NCI-H187 (cell line): ENCODE measurements at regions not wholly inside any gene's neighbourhood (a gene's known extent, or its start where the extent isn't known, plus 50 kb on each side); places are given as distances from the start of the nearest gene placed in this dataset.
"Not testable (repeated sequence)": the region's sequence is repeated elsewhere in the genome, so short reads cannot be mapped to it uniquely, and the experiment has no call there.

ENCODE experiments used
- DNase-seq, 2 experiments: peaks; one replicate each; lab custom pipeline; 2025; lab: John Stamatoyannopoulos, UW

DNA sequence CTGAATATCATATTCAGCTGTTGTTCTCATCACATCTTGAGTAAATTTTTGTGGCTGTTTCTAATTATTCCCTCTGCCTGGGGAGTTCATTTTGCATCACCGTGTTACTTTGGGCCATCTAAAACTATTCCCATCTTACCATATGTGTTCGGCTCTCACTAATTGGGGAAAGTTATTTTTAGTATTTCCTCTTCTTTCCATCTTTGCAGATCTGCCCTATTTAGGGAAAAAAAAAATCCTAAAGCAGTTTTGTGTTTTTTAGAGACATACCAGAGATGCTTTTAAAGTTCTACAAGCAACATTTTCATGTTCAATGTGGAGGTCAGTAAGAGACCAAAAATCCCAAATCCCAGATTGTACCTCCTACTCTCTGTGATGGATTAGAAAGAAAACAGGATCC lies 111.3 kb upstream of the NDUFV2 start:
- DNase-seq: no peak

- DNase-seq: not testable (repeated sequence)
These were observed 110.0 kb upstream of the NDUFV2 start for GRCh38 chr18:8992500-8992899.

GRCh38 chr18:8994603-8995002 lies 107.9 kb upstream of the NDUFV2 start:
- no peak for DNase-seq

- DNase-seq: no peak
These were observed 107.4 kb upstream of the NDUFV2 start for GRCh38 chr18:8995096-8995495.

DNA sequence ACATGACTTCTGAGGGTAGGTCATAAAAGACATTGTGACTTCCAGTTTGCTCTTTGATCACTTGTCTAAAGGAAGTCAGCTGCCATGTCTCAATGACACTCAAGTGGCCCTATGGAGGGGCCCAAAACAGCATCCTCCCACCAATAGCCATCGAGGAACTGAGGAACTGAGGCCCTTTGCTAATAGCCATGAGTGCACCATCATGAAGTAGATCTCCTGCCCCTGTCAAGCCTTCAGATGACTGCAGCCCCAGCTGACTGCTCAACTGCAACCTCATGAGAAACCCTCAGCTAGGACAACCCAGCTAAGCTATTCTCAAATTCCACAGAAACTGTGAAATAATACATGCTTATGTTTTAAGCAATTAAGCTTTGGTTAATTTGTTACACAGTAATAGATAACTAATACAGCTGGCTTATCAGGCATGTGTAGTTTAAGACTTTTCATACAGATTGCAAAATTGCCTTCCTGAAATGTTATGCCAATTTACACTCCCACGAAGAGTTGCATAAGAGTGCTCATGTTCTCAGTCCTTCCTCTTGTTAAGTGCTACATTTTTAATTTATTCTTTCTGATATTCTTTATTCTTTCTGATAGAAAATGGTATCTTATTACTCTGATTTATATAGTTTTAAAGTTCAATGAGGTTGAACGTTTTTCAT lies 105.6 kb upstream of the NDUFV2 start:
- DNase-seq: no peak

- no peak for DNase-seq
These were observed 104.9 kb upstream of the NDUFV2 start for GRCh38 chr18:8997634-8998033.

- no peak for DNase-seq
These were observed 103.8 kb upstream of the NDUFV2 start for GRCh38 chr18:8998481-8999217.

GRCh38 chr18:8999872-9000271 lies 102.6 kb upstream of the NDUFV2 start:
- no peak for DNase-seq

- DNase-seq: no peak
These were observed 101.8 kb upstream of the NDUFV2 start for GRCh38 chr18:9000733-9001132.

DNA sequence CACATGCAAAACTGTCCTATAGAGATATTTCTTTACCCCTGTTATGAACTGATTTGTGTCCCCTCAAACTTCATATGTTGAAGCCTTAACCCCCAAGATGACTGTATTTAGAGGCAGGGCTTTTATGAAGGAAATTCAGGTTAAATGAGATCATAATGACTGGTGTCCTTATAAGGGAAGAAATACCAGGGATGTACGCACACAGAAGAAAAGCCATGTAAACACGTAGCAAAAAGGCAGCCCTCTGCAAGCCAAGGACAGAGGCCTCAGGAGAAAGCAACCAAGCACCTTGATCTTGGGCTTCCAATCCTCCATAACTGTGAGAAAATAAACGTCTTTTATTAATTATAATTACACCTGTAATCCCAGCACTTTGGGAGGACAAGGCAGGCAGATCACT lies 101.3 kb upstream of the NDUFV2 start:
- DNase-seq: no peak

DNA sequence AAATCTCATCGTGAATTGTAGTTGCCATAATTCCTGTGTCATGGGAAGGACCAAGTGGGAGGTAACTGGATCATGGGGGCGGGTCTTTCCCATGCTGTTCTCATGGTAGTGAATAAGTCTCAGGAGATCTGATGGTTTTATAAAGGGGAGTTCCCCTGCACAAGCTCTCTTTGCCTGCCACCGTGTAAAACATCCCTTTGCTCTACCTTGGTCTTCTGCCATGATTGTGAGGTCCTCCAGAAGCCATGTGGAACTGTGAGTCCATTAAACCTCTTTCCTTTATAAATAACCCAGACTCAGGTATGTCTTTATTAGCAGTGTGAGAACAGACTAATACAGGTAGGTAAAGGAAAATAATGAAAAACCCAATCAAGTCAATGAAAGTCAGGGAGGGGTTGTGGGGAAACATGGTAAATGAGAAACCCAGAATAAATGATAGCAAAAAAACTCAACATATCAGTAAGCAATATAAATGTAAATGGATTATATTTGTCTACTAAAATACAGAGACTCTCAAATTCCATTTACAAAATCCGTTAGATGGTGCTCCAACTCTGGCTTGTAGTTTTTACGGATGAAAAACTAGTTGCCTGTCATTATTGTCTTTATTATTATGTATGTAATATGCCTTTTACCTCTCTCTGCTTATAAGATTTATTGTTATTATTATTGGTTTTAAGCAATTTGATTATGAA lies 98.9 kb upstream of the NDUFV2 start:
- no peak for DNase-seq

DNA sequence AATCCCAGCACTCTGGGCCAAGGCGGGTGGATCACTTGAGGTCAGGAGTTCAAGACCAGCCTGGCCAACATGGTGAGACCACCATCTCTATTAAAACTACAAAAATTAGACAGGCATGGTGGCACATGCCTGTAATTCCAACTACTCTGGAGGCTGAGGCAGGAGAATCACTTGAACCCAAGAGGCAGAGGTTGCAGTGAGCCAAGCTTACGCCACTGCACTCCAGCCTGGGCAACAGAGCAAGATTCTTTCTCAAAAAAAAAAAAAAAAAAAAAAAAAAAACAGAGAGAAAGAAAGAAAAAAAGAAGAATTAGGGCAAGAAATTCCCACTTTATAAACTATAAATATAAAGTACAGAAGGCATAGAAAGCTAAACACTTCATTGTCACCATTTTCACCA lies 98.2 kb upstream of the NDUFV2 start:
- DNase-seq: not testable (repeated sequence)

GRCh38 chr18:9007700-9008099 lies 94.8 kb upstream of the NDUFV2 start:
- DNase-seq: not testable (repeated sequence)

- DNase-seq: no peak
These were observed 94.2 kb upstream of the NDUFV2 start for GRCh38 chr18:9008200-9008708.

GRCh38 chr18:9008709-9009635 lies 93.5 kb upstream of the NDUFV2 start:
- no peak for DNase-seq

GRCh38 chr18:9009703-9010488 lies 92.6 kb upstream of the NDUFV2 start:
- DNase-seq: no peak

- no peak for DNase-seq
These were observed 91.1 kb upstream of the NDUFV2 start for GRCh38 chr18:9011431-9011830.

DNA sequence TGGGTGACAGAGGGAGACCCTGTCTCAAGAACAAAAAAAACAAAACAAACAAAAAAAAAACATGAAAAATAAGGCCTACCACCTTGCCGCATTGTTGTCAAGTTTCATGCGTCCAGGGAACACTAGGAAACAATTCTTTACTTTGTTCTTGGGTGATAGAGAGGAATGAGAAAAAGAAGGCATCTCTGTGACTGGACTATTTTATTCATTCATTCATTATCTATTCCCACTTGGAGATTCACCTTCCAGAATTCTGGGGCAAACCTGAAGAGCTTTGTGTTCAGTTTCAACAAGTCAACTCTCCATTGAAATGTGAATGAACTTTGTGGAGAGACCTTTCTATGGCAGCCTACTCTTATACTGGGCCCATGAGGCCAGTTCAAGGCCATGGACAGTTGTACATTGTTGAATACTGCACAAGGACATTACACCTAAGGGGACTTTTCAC lies 88.5 kb upstream of the NDUFV2 start:
- no peak for DNase-seq

DNA sequence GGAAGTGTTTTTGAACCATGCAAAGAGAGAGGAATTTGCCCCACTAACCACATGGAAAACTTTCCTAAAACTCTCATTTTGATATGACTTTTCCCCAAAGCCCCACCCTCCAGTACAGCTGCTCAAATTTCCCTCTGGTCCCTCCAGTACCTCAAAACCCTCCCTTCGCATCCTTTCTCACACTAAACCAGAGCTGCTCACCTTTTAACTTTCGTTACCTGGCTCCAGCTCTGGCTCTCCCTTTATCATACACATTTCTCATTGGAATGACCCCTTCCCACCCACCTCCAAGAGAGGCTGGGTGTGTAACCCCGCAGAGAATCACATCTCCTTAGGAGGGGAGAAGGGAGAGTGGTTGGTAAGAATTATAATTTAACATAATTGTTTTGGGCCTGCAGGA lies 86.8 kb upstream of the NDUFV2 start:
- no peak for DNase-seq

DNA sequence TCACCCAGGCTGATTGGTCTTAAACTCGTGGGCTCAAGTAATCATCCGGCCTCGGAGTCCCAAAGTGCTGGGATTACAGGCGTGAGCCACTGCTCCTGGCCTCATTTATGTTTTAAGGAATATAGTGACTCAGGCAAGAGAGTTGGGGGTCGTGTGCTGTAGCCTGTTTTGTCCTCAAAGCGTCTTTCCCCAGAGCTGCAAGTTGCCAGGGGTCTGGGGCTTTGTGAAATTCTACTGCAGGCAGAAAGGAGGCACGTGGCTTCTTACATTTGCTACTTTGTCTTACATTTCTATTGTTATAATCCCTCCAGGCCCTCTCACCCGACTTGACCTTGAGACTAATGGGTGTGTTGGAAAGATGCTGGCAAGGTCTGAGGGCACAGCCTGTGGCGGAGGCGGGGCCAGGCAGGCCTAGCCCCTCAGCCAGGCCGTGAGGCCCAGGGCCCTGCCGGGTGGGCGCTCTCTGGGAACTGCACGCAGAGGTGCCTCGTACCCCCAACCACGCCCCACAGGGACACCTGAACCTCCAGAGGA lies 85.8 kb upstream of the NDUFV2 start:
- no peak for DNase-seq
